K562 (cell line): ENCODE measurements at regions not wholly inside any gene's neighbourhood (a gene's known extent, or its start where the extent isn't known, plus 50 kb on each side); places are given as distances from the start of the nearest gene placed in this dataset.

Source experiments
- CBX5 ChIP-seq: IDR thresholded peaks from 2 replicates; pipeline ENCODE4 v1.6.1; 2014; ENCODE audit warnings: low read depth, borderline replicate concordance
- OTX1 ChIP-seq: fragments of 450-650 bp; formaldehyde crosslinking; IDR thresholded peaks from 2 replicates; pipeline ENCODE4 v1.4.0; 2022; ENCODE audit warnings: mild to moderate bottlenecking

- TF ChIP-seq CBX5, result no peak
- TF ChIP-seq OTX1 (CRISPR knock-in tag), result no peak
Observed at GRCh38 chr9:614431-614830, 227.1 kb upstream of the DMRT1 start.
